Urinary bladder (tissue), 3 donors: ENCODE measurements at regions not wholly inside any gene's neighbourhood (a gene's known extent, or its start where the extent isn't known, plus 50 kb on each side); places are given as distances from the start of the nearest gene placed in this dataset.
"Not testable (repeated sequence)": the region's sequence is repeated elsewhere in the genome, so short reads cannot be mapped to it uniquely, and the experiment has no call there.

Experiments
- DNase-seq: peaks from one replicate; pipeline ENCODE4 v3.0.0-alpha.2; 2015; ENCODE audit errors: extremely low spot score
- H3K27ac ChIP-seq: one replicate; pipeline ENCODE4 v1.5.1; 2013; ENCODE audit warnings: low read depth, mild to moderate bottlenecking, moderate library complexity
- H3K36me3 ChIP-seq: one replicate; pipeline ENCODE4 v1.6.1; 2013; ENCODE audit warnings: mild to moderate bottlenecking, moderate library complexity; ENCODE audit not compliant: insufficient read depth
- H3K4me1 ChIP-seq: one replicate; pipeline ENCODE4 v1.6.1; 2013; ENCODE audit warnings: mild to moderate bottlenecking, moderate library complexity; ENCODE audit not compliant: insufficient read depth
- H3K4me3 ChIP-seq: one replicate; pipeline ENCODE4 v1.5.1; 2013; ENCODE audit warnings: low read depth, low read length
- WGBS: extraction: QIAGEN DNeasy Blood & Tissue Kit; methylation state at CpG from one replicate; pipeline ENCODE4 v1.1.7; 2013; 5-methylcytosine and 5-hydroxymethylcytosine counted together
- donor health status: healthy with polysubstance abuse.
- donor health status: healthy.

- no peaks in the 10 kb centered on the region for H3K4me1 ChIP-seq
- no peaks in the 10 kb centered on the region for H3K36me3 ChIP-seq
- H3K4me3 ChIP-seq = no peak overlapping the region
- 95% methylated on average over 1 of the region's 1 CpG for WGBS
- no peak for DNase-seq
- H3K27ac ChIP-seq = no peak overlapping the region
These were observed 1642.1 kb upstream of the FLRT2 start for GRCh38 chr14:83887866-83888265.

GRCh38 chr14:83893447-83893846 is 1636.5 kb upstream of the FLRT2 start:
- Histone ChIP-seq H3K4me3 (no peak overlapping the region), H3K4me1 (no peaks in the 10 kb centered on the region), H3K36me3 (no peaks in the 10 kb centered on the region), H3K27ac (no peak overlapping the region)
- no peak for DNase-seq

- no peak overlapping the region for H3K27ac ChIP-seq
- no peaks in the 10 kb centered on the region for H3K4me1 ChIP-seq
- no peaks in the 10 kb centered on the region for H3K36me3 ChIP-seq
- no peak for DNase-seq
- no peak overlapping the region for H3K4me3 ChIP-seq
These were observed 1635.4 kb upstream of the FLRT2 start for GRCh38 chr14:83894568-83894967.

GRCh38 chr14:83898558-83898957 is 1631.4 kb upstream of the FLRT2 start:
- H3K4me1 ChIP-seq, H3K27ac ChIP-seq, DNase-seq, H3K36me3 ChIP-seq, H3K4me3 ChIP-seq: not testable (repeated sequence)
- WGBS = 68% methylated on average over 2 of the region's 2 CpGs

- WGBS = 88% methylated on average over 3 of the region's 3 CpGs
- no peak for DNase-seq
- no peaks in the 10 kb centered on the region for H3K36me3 ChIP-seq
- no peak overlapping the region for H3K27ac ChIP-seq
- no peak overlapping the region for H3K4me3 ChIP-seq
- H3K4me1 ChIP-seq = no peaks in the 10 kb centered on the region
These were observed 1630.2 kb upstream of the FLRT2 start for GRCh38 chr14:83899706-83900105.

GRCh38 chr14:83905157-83905556 is 1624.8 kb upstream of the FLRT2 start:
- WGBS = 98% methylated on average over 1 of the region's 1 CpG
- Histone ChIP-seq H3K4me1 (no peaks in the 10 kb centered on the region), H3K4me3 (no peak overlapping the region), H3K27ac (no peak overlapping the region), H3K36me3 (no peaks in the 10 kb centered on the region)
- DNase-seq = no peak

GRCh38 chr14:83908419-83908818 is 1621.5 kb upstream of the FLRT2 start:
- DNase-seq = no peak
- Histone ChIP-seq H3K27ac (no peak overlapping the region), H3K36me3 (no peaks in the 10 kb centered on the region), H3K4me1 (no peaks in the 10 kb centered on the region), H3K4me3 (no peak overlapping the region)
- 94% methylated on average over 3 of the region's 3 CpGs for WGBS

GRCh38 chr14:83909507-83909906 is 1620.4 kb upstream of the FLRT2 start:
- Histone ChIP-seq H3K36me3 (no peaks in the 10 kb centered on the region), H3K4me1 (no peaks in the 10 kb centered on the region), H3K27ac (no peak overlapping the region), H3K4me3 (no peak overlapping the region)
- 97% methylated on average over 1 of the region's 1 CpG for WGBS
- no peak for DNase-seq

GRCh38 chr14:83912032-83912642 is 1617.8 kb upstream of the FLRT2 start:
- WGBS = 23% methylated on average over 1 of the region's 1 CpG
- Histone ChIP-seq H3K27ac (no peak overlapping the region), H3K4me1 (no peaks in the 10 kb centered on the region), H3K36me3 (no peaks in the 10 kb centered on the region), H3K4me3 (no peak overlapping the region)
- DNase-seq = no peak

- 70% methylated on average over 1 of the region's 1 CpG for WGBS
- no peak overlapping the region for H3K27ac ChIP-seq
- no peak overlapping the region for H3K4me3 ChIP-seq
- DNase-seq = no peak
- H3K36me3 ChIP-seq = no peaks in the 10 kb centered on the region
- no peaks in the 10 kb centered on the region for H3K4me1 ChIP-seq
These were observed 1616.5 kb upstream of the FLRT2 start for GRCh38 chr14:83913476-83913875.

- Histone ChIP-seq H3K36me3 (no peaks in the 10 kb centered on the region), H3K4me1 (no peaks in the 10 kb centered on the region), H3K4me3 (no peak overlapping the region), H3K27ac (no peak overlapping the region)
- WGBS = 90% methylated on average over 2 of the region's 2 CpGs
- no peak for DNase-seq
These were observed 1611.4 kb upstream of the FLRT2 start for GRCh38 chr14:83918546-83918945.

GRCh38 chr14:83919675-83920074 is 1610.3 kb upstream of the FLRT2 start:
- not testable (repeated sequence) for H3K36me3 ChIP-seq, DNase-seq, H3K4me1 ChIP-seq, H3K4me3 ChIP-seq, H3K27ac ChIP-seq
- WGBS = 97% methylated on average over 13 of the region's 13 CpGs

- H3K4me3 ChIP-seq = no peak overlapping the region
- no peaks in the 10 kb centered on the region for H3K4me1 ChIP-seq
- 86% methylated on average over 4 of the region's 4 CpGs for WGBS
- H3K27ac ChIP-seq = no peak overlapping the region
- no peak for DNase-seq
- H3K36me3 ChIP-seq = no peaks in the 10 kb centered on the region
These were observed 1606.1 kb upstream of the FLRT2 start for GRCh38 chr14:83923842-83924241.

- DNase-seq = no peak
- WGBS = 78% methylated on average over 3 of the region's 3 CpGs
- Histone ChIP-seq H3K4me3 (no peak overlapping the region), H3K4me1 (no peaks in the 10 kb centered on the region), H3K27ac (no peak overlapping the region), H3K36me3 (no peaks in the 10 kb centered on the region)
These were observed 1605.7 kb upstream of the FLRT2 start for GRCh38 chr14:83924259-83924658.

GRCh38 chr14:83940253-83940652 is 1589.7 kb upstream of the FLRT2 start:
- 91% methylated on average over 2 of the region's 2 CpGs for WGBS

More at GRCh38 chr14:83940253-83940652, 1589.7 kb upstream of the FLRT2 start:
- Histone ChIP-seq H3K27ac (no peak overlapping the region), H3K4me1 (no peaks in the 10 kb centered on the region), H3K4me3 (no peak overlapping the region), H3K36me3 (no peaks in the 10 kb centered on the region)
- no peak for DNase-seq
